SJCRH30 (cell line): ENCODE measurements at regions not wholly inside any gene's neighbourhood (a gene's known extent, or its start where the extent isn't known, plus 50 kb on each side); places are given as distances from the start of the nearest gene placed in this dataset.

Experiments used
- DNase-seq, 2 experiments: peaks; one replicate each; pipeline ENCODE4 v3.0.0-alpha.2; 2015 to 2020
- H3K27ac ChIP-seq: fragments of 250-450 bp; sonication (Bioruptor Pico); 2 replicates; pipeline ENCODE4 v1.5.1; 2020; ENCODE audit warnings: mild to moderate bottlenecking, moderate library complexity
- H3K27me3 ChIP-seq: fragments of 250-450 bp; sonication (Bioruptor Pico); 2 replicates; pipeline ENCODE4 v1.5.1; 2020; ENCODE audit warnings: mild to moderate bottlenecking, moderate library complexity
- H3K36me3 ChIP-seq: fragments of 250-450 bp; sonication (Bioruptor Pico); 2 replicates; pipeline ENCODE4 v1.5.1; 2020; ENCODE audit warnings: mild to moderate bottlenecking, moderate library complexity
- H3K4me1 ChIP-seq: fragments of 250-450 bp; sonication (Bioruptor Pico); 2 replicates; pipeline ENCODE4 v1.5.1; 2020; ENCODE audit warnings: mild to moderate bottlenecking, moderate library complexity
- H3K4me3 ChIP-seq: fragments of 250-450 bp; sonication (Bioruptor Pico); 2 replicates; pipeline ENCODE4 v1.5.1; 2020; ENCODE audit warnings: mild to moderate bottlenecking, moderate library complexity
- H3K9me3 ChIP-seq: fragments of 250-450 bp; sonication (Bioruptor Pico); replicated peaks from 2 replicates; pipeline ENCODE4 v1.5.1; 2020; ENCODE audit warnings: mild to moderate bottlenecking, moderate library complexity

DNA sequence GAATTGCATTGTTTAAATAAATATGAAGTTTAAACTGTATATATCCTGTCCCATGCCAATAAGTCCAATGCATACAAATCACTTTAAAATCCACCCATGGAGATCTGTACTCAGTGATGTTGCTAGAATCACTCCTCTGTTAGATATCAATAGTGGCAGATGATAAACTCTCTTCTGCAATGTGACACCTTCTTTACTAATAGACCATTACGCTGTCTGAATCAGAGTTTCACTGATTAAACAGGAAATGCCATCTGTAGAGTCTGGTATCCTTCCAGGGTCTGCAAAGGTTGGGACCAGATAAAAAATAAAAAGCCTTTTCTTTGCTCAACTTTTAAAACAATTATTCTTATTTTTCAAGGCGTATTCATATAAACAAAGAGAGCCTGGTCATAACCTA lies 134.5 kb downstream of the EDN3 start:
- no peaks in the 10 kb centered on the region for H3K9me3 ChIP-seq
- H3K27me3 ChIP-seq, result no peaks in the 10 kb centered on the region
- DNase-seq, result peak in 1 of 2 experiments; percentile 56
- no peak overlapping the region for H3K27ac ChIP-seq
- no peak overlapping the region for H3K4me3 ChIP-seq
- H3K4me1 ChIP-seq, result peaks cover 52% of the 10 kb centered on the region
- H3K36me3 ChIP-seq, result no peaks in the 10 kb centered on the region

DNA sequence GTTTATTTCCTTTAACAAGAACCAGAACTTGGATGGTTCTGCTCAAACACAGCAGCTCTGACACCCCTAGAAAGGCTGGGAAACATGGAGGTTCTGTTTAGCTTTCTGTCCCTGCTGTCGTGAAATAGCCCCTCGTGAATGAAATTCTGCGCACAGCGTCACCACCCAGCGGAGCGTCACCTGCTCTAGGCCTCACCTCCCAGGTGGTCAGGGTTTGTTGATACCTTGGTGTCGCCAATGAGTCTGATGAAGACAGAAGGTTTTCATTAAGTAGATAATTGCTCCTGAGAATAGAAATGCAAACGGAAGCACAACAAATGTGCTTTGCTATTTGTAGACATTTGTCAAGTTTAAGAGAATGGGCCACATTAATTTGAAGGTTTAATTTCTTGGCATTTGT lies 135.1 kb downstream of the EDN3 start:
- DNase-seq, result no peak
- no peaks in the 10 kb centered on the region for H3K36me3 ChIP-seq
- no peak overlapping the region for H3K27ac ChIP-seq
- no peak overlapping the region for H3K4me3 ChIP-seq
- no peaks in the 10 kb centered on the region for H3K9me3 ChIP-seq
- H3K4me1 ChIP-seq, result peaks cover 52% of the 10 kb centered on the region
- no peaks in the 10 kb centered on the region for H3K27me3 ChIP-seq

DNA sequence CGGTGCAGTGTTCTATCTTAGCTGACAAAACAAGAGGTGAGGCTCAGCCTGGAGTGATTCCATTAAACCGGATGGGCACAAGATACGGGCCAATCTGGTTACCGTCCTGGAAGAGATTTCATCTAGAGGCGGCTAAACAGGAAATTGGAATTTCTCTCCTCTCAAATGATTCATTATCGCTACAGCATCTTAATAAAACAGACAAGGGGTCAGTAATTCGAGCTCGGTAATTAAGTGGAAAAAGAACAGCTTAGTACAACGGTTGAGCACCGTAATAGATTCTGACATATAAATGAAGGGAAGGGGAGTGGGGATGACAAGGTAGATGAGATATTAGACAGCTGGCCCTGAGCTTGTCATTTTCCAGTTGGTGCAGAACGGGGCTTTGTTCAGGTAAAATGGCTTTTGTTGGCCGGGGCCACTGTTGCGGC lies 137.2 kb downstream of the EDN3 start:
- H3K36me3 ChIP-seq, result no peaks in the 10 kb centered on the region
- H3K27ac ChIP-seq, result peak overlapping the region; percentile 13; the same call in 1 of the 2 replicates
- H3K27me3 ChIP-seq, result peaks cover 4% of the 10 kb centered on the region; the same call in 1 of the 2 replicates
- DNase-seq, result peak in 1 of 2 experiments; percentile 72
- H3K4me3 ChIP-seq, result no peak overlapping the region
- H3K9me3 ChIP-seq, result no peaks in the 10 kb centered on the region
- H3K4me1 ChIP-seq, result peaks cover 35% of the 10 kb centered on the region

DNA sequence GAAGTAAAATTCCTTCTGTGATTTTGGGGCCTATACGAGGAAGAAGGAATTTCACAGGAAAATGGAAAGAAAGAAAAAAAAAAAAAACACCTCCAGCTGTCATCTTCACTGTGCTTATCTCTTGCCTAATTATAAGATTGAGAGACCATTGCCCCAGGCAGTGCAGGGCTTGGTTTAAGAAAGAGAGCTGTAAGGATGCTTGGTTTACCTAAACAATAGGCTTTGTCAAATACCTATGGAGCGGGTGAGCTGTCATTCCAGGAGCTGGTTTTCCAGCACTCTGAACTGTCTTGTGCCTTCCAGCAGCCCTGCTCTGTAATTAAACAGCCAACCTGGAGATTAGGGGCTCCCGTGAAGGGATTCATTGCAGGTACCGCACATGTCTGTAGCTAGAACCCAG lies 137.8 kb downstream of the EDN3 start:
- peak overlapping the region; percentile 13; the same call in 1 of the 2 replicates for H3K27ac ChIP-seq
- H3K36me3 ChIP-seq, result no peaks in the 10 kb centered on the region
- peaks cover 4% of the 10 kb centered on the region; the same call in 1 of the 2 replicates for H3K27me3 ChIP-seq
- H3K4me3 ChIP-seq, result no peak overlapping the region
- peak; percentile 60 to 76 for DNase-seq
- H3K4me1 ChIP-seq, result peaks cover 35% of the 10 kb centered on the region
- H3K9me3 ChIP-seq, result no peaks in the 10 kb centered on the region

DNA sequence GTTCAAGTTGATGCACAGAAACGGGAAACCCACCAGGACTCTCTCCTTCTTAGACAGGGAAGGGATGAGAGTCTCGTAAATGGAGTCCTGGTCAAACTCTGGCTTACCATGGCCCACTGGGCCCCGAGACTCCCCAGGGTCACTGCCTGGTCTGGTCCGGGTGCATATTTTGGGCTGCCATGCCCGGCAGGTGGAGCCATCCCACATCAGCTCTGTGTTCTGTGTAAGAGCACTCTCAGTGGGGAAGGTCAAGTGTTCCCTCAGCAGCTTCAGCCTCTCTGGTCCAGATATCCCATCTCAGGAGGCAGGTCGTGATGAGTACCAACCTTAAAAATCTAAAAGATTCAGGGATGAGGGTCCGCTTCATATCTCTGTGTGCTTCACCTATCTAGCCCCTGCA lies 138.8 kb downstream of the EDN3 start:
- Histone ChIP-seq H3K4me3 (no peak overlapping the region), H3K27ac (no peak overlapping the region), H3K36me3 (no peaks in the 10 kb centered on the region), H3K9me3 (no peaks in the 10 kb centered on the region), H3K4me1 (peaks cover 35% of the 10 kb centered on the region), H3K27me3 (peaks cover 4% of the 10 kb centered on the region; the same call in 1 of the 2 replicates)
- DNase-seq, result no peak

DNA sequence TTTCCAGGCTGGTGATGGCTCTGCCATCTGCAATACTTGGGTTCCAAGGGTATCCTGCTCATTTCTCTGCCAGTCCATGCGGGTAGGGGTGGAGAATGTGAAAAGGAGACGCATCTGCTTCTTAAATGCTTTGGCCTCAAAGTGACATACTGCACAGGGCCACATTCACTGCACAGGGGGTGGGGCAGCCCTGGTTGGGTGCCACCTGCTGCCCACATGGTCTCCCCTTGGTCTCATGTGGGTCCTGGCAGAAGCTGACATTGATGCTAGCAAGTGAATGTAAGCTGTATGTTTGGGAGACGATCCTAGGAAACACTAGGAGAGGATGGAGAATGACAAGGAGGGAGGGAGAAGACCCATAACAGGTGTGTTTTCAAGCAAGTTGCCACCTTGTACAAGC lies 140.9 kb downstream of the EDN3 start:
- Histone ChIP-seq H3K4me1 (peaks cover 20% of the 10 kb centered on the region), H3K27ac (no peak overlapping the region), H3K4me3 (no peak overlapping the region), H3K36me3 (no peaks in the 10 kb centered on the region), H3K27me3 (peaks cover 6% of the 10 kb centered on the region; the same call in 1 of the 2 replicates), H3K9me3 (no peaks in the 10 kb centered on the region)
- DNase-seq, result no peak

DNA sequence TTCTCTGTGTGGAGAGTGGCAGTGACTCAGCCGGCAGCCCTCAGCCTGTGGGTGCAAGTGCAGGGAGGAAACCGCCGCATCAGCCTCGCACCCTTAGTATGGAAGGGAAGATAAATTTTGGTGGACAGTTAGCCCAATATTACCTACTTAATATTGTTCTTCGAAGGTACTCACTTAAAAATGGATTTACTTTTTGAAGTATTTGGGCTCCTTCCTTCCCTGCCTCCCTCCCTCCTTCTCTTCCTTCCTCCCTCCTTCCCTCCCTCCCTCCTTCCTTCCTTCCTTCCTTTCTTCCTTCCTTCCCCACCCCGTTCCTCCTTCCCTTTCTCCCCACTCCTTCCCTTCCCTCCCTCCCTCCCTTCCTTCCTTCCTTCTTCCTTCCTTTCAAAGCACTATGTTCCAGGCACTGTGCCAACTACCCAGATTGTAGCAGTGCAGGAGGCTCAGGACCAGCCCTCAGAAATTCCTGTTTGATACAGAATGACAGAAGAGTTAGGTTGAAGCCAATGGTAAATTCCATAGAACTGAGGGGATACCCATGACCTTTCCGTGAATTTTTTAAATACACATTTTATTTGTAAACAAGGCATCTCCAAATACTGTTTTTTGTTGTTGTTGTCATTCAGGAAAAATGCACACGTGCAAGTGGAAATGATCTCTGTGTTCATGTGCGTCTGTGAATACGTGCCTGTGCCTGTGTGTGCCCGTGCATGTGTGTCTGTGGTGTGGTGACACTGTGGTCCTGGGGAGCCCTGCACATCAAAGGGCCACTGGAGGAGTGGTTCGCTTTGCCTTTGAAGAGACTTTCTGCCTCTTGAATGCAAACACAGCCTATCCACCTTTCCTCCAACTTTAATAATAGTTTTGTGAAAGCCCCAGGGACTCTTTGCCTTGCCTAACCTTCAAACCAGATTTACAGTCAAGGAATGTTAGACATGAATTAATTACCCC lies 141.7 kb downstream of the EDN3 start:
- Histone ChIP-seq H3K27me3 (peaks cover 6% of the 10 kb centered on the region; the same call in 1 of the 2 replicates), H3K4me1 (peaks cover 17% of the 10 kb centered on the region), H3K36me3 (no peaks in the 10 kb centered on the region), H3K9me3 (no peaks in the 10 kb centered on the region), H3K27ac (no peak overlapping the region), H3K4me3 (no peak overlapping the region)
- DNase-seq, result peak in 1 of 2 experiments; percentile 63

DNA sequence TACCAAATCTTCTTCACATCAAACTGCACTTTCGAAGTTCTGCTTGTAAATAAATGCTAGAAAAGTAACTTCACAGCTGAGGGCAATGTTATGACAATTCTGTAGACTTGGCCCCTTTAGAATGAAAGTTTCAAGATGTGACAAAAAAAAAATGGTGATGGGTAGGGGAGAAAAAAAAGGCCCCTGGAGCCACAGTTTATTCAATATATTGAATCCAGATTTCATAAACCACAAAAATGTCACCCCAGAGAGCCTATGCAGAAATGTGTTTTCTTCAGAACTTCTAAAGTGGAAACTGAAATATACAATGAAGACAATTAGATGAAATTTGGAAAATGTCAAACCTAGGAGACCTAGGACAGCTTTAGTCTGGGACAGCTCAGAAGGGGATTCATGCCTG lies 143.1 kb downstream of the EDN3 start:
- no peak overlapping the region for H3K4me3 ChIP-seq
- no peak for DNase-seq
- no peaks in the 10 kb centered on the region for H3K36me3 ChIP-seq
- H3K9me3 ChIP-seq, result no peaks in the 10 kb centered on the region; the same call in 1 of the 2 replicates
- H3K27ac ChIP-seq, result no peak overlapping the region
- peaks cover 3% of the 10 kb centered on the region for H3K4me1 ChIP-seq
- peaks cover 6% of the 10 kb centered on the region; the same call in 1 of the 2 replicates for H3K27me3 ChIP-seq

DNA sequence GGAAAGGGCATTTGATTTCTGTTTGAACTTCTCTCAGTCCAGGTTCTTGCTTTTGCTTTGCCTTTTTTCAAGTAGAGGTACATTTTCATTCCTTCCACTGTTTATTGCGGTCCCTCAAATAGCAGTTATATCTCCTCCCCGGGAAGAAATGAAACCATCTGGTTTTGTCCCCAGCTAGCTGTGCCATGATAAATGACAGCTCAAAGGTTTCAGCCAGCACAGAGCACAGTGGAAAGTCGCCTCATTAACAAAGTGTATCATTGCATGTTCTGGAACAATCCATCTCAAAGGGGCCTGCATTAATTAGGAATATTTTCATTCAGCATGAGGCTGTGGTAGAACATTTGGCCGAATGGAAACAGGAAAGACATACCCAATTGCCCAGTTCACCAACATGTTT lies 146.0 kb downstream of the EDN3 start:
- Histone ChIP-seq H3K36me3 (no peaks in the 10 kb centered on the region), H3K9me3 (no peaks in the 10 kb centered on the region; the same call in 1 of the 2 replicates), H3K4me3 (no peak overlapping the region), H3K27ac (no peak overlapping the region), H3K4me1 (peaks cover 7% of the 10 kb centered on the region; the same call in 1 of the 2 replicates), H3K27me3 (peaks cover 6% of the 10 kb centered on the region; the same call in 1 of the 2 replicates)
- no peak for DNase-seq

DNA sequence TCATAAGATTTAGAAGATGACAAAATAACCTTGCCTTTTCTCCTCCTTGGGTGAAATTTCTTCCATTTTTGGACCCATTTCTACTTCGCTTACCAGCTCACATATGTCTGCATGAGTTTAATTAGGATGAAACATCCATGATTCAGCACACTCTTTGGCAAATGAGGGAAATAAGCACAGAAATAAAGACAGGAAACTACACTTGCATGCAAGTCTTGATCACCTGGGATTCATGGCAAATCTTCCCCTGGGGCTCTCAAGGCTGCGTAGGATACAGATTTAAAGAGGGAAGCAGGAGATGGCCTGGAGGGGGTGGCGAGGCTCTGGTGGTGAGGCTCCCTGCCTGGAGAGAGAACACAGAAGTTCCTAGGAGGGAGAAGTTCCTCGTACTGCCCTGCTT lies 147.8 kb downstream of the EDN3 start:
- no peak overlapping the region for H3K27ac ChIP-seq

DNA sequence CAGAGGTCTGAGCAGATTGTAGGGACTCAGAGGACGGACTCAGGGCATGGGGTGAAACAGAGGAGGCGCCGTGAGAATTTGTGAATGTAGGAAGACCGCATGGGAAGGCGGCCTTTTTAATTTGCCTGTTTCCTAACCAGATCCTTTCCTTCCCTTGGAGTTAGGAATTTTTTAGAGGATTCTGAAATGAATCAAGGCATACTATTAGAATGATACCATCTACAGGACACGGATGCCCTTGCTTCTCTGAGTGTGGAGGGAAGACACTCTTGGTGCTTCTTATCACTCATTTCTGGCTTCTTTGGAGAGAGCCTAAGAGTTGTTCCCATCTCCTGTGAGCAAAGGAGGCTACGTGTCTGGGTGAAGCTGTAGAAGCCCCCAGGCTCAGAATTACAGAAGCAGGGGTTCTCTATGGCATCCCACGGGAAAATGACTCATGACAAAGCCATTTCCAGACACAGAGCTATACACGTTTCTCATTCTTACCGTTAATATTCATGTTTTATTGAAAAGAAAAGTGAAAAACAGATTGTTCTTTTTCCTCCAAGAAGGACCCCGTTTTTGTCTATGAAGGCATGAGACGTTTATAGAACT lies 148.5 kb downstream of the EDN3 start:
- Histone ChIP-seq H3K27ac (no peak overlapping the region), H3K9me3 (no peaks in the 10 kb centered on the region; the same call in 1 of the 2 replicates), H3K4me3 (no peak overlapping the region), H3K4me1 (peaks cover 7% of the 10 kb centered on the region; the same call in 1 of the 2 replicates), H3K36me3 (no peaks in the 10 kb centered on the region), H3K27me3 (0 out of 2 replicates have a peak, but pooled peaks cover 3% of the 10 kb centered on the region)
- no peak for DNase-seq

More for the DNA sequence above, 147.8 kb downstream of the EDN3 start:
- no peak overlapping the region for H3K4me3 ChIP-seq
- no peaks in the 10 kb centered on the region for H3K36me3 ChIP-seq
- H3K9me3 ChIP-seq, result no peaks in the 10 kb centered on the region; the same call in 1 of the 2 replicates
- no peak for DNase-seq
- peaks cover 7% of the 10 kb centered on the region; the same call in 1 of the 2 replicates for H3K4me1 ChIP-seq
- 0 out of 2 replicates have a peak, but pooled peaks cover 3% of the 10 kb centered on the region for H3K27me3 ChIP-seq

DNA sequence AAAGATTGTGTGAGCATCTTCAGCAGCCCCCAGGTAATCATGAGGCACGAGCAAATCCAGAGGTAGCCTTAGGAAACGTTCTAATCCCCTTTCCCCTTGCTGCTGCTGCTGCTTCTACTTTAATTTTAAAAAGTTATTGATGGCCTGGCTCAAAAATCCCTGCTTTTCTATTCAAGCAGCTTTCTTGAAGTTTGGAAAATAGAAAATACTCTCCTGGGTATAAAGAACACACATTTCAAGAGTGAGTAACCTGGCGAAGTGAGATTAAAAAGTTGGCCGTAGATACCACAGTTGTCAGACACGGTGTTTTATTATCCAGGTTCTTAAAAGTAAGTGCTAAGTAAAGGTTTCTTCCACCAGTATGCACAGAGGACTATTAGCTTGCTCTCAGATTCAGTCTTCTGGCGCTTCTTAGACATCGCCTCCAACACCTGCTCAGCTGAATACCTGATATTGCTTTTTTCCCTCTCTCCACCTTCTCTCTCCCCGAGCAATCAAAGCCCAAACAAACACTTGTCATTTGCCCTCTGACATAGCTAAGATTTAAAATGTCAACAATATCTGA lies 150.7 kb downstream of the EDN3 start:
- no peaks in the 10 kb centered on the region for H3K27me3 ChIP-seq
- no peak overlapping the region for H3K4me3 ChIP-seq
- no peak for DNase-seq
- H3K27ac ChIP-seq, result no peak overlapping the region
- H3K36me3 ChIP-seq, result no peaks in the 10 kb centered on the region
- H3K4me1 ChIP-seq, result peaks cover 12% of the 10 kb centered on the region; the same call in 1 of the 2 replicates
- no peaks in the 10 kb centered on the region; the same call in 1 of the 2 replicates for H3K9me3 ChIP-seq

DNA sequence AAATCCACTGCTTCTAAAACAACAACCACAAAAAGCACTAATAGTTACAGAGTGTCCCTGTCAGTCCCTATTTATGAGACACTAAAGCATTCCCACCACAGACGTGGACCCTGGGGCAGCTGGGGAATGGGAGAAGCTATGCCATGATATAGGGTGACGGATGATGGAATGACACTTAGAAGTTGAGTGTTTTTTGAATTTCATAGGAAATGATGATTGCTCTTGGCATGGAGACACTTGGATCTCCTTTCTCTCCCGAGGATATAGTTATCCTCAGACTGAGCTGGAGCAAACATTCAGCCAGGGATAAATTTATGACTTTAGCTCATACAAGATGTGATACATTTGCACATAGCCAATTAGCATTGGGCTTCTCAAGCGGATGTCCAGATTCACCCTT lies 151.2 kb downstream of the EDN3 start:
- Histone ChIP-seq H3K27ac (no peak overlapping the region), H3K4me1 (peaks cover 12% of the 10 kb centered on the region; the same call in 1 of the 2 replicates), H3K36me3 (no peaks in the 10 kb centered on the region), H3K4me3 (no peak overlapping the region), H3K27me3 (no peaks in the 10 kb centered on the region), H3K9me3 (no peaks in the 10 kb centered on the region; the same call in 1 of the 2 replicates)
- no peak for DNase-seq

DNA sequence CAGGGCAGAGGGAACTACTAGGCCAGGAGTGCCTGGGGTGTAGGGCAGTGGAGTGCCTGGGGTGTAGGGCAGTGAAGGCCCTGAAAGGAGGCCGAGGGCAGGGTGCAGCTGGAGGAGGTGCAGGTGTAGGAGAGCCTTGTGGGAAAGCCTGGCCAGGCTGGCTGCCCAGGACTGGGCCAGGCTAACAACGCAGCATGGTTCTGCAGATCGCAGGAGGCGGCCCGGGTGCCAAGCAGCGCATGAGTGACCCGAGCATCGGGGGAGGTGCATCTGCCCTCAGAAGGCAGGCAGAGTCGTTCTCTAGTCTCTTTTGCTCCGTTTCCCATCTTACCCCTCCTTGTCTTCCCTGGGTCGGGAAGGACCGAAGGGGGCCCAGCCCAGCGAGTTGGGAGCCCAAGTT lies 151.5 kb upstream of the PHACTR3 start:
- no peak overlapping the region for H3K27ac ChIP-seq

More for the DNA sequence above, 151.5 kb upstream of the PHACTR3 start:
- no peak for DNase-seq
- H3K36me3 ChIP-seq, result no peaks in the 10 kb centered on the region
- peaks cover 12% of the 10 kb centered on the region; the same call in 1 of the 2 replicates for H3K4me1 ChIP-seq
- H3K4me3 ChIP-seq, result no peak overlapping the region
- H3K9me3 ChIP-seq, result no peaks in the 10 kb centered on the region; the same call in 1 of the 2 replicates
- H3K27me3 ChIP-seq, result no peaks in the 10 kb centered on the region
